Mesendoderm (in vitro differentiated cells): ENCODE measurements at regions not wholly inside any gene's neighbourhood (a gene's known extent, or its start where the extent isn't known, plus 50 kb on each side); places are given as distances from the start of the nearest gene placed in this dataset.

Experiments
- DNase-seq: peaks from one replicate; pipeline ENCODE4 v3.0.0; 2013
- H2AK5ac ChIP-seq: 2 replicates; pipeline ENCODE4 v1.6.1; 2013; ENCODE audit warnings: low read length, inconsistent platforms
- H2BK120ac ChIP-seq: 2 replicates; pipeline ENCODE4 v1.6.1; 2013; ENCODE audit warnings: low read depth, mild to moderate bottlenecking, low read length, moderate library complexity, mixed read lengths
- H2BK15ac ChIP-seq: replicated peaks from 2 replicates; pipeline ENCODE4 v1.6.1; 2013; ENCODE audit warnings: low read depth, mild to moderate bottlenecking, moderate library complexity
- H2BK5ac ChIP-seq: 2 replicates; pipeline ENCODE4 v1.6.1; 2013; ENCODE audit warnings: low read length, inconsistent platforms
- H3K18ac ChIP-seq: 2 replicates; pipeline ENCODE4 v1.6.1; 2013; ENCODE audit warnings: mild to moderate bottlenecking, low read length, mixed read lengths
- H3K23ac ChIP-seq: one replicate; pipeline ENCODE4 v1.6.1; 2013; ENCODE audit warnings: low read length
- H3K27ac ChIP-seq: 2 replicates; pipeline ENCODE4 v1.5.1; 2013; ENCODE audit warnings: low read depth, mild to moderate bottlenecking, inconsistent platforms, low read length, moderate library complexity
- H3K27me3 ChIP-seq: 2 replicates; pipeline ENCODE4 v1.6.1; 2013; ENCODE audit warnings: low read length, control low read depth, mild to moderate bottlenecking, inconsistent platforms; ENCODE audit not compliant: insufficient read depth, poor library complexity
- H3K36me3 ChIP-seq: 2 replicates; pipeline ENCODE4 v1.6.1; 2013; ENCODE audit warnings: low read length, inconsistent platforms; ENCODE audit not compliant: control insufficient read depth, insufficient read depth
- H3K4ac ChIP-seq: one replicate; pipeline ENCODE4 v1.6.1; 2013; ENCODE audit warnings: low read depth, mild to moderate bottlenecking, low read length, moderate library complexity
- H3K4me1 ChIP-seq: 2 replicates; pipeline ENCODE4 v1.6.1; 2013; ENCODE audit warnings: low read depth, low read length, inconsistent platforms; ENCODE audit not compliant: control insufficient read depth
- H3K4me2 ChIP-seq: 2 replicates; pipeline ENCODE4 v1.6.1; 2013; ENCODE audit warnings: low read length
- H3K4me3 ChIP-seq: 2 replicates; pipeline ENCODE4 v1.5.1; 2013; ENCODE audit warnings: mild to moderate bottlenecking, low read length
- H3K56ac ChIP-seq: one replicate; pipeline ENCODE4 v1.6.1; 2013; ENCODE audit warnings: low read length
- H3K79me1 ChIP-seq: 2 replicates; pipeline ENCODE4 v1.6.1; 2013; ENCODE audit warnings: low read length, inconsistent platforms
- H3K79me2 ChIP-seq: 2 replicates; pipeline ENCODE4 v1.6.1; 2013; ENCODE audit warnings: mild to moderate bottlenecking, low read length; ENCODE audit not compliant: control insufficient read depth, insufficient read depth
- H3K9ac ChIP-seq: 2 replicates; pipeline ENCODE4 v1.6.1; 2013; ENCODE audit warnings: low read length, inconsistent platforms
- H4K5ac ChIP-seq: one replicate; pipeline ENCODE4 v1.6.1; 2013; ENCODE audit warnings: low read length
- H4K8ac ChIP-seq: one replicate; pipeline ENCODE4 v1.6.1; 2013; ENCODE audit warnings: low read depth, mild to moderate bottlenecking, control low read depth, low read length, moderate library complexity
- WGBS: extraction: QIAGEN DNeasy Blood & Tissue Kit; methylation state at CpG from one replicate; pipeline ENCODE4 v1.1.7; 2013; ENCODE audit warnings: low lambda C conversion rate, missing lambda C conversion rate; ENCODE audit not compliant: insufficient coverage; ENCODE audit errors: extremely low coverage; 5-methylcytosine and 5-hydroxymethylcytosine counted together

DNA sequence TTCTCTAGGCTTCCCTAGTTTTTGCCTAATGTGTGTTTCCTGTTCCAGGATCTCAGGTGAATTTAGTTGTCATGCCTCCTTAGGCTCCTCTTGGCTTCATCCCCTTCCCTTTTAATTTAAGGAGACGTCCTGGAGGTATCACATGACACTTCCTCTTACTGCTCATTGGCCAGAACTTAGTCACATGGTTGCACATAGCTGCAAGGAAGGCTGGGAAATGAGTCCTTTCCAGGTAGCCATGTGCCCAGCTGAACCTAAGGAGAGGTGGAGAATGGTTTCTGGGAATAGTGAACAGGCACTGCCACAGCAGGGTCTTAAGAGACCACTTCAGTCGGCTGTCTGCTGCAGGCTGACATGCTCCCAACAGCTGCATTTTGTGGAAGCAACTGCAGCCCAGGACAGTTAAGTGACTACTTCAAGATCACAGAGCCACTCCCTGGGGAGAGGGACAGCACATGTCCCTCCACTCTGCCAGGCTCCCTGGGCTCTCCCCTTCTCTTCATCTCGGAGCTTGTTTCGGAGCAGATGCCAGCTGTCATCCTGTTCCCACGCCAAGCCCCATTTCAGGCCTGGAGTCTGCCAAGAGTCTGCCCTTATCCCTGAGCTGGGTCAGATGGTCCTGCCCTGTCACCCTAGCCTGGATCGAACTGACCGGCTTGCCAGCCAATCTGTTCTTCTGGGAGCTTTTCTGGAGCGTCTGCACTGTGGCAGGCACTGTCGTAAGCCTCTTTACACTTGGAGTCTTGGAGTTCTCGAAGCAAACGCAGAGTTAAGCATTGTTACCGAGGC is 81.4 kb upstream of the FOXF1 start:
- Histone ChIP-seq H3K9ac (no peak overlapping the region), H3K23ac (no peak overlapping the region), H3K27me3 (no peaks in the 10 kb centered on the region), H4K5ac (no peak overlapping the region), H2BK120ac (no peak overlapping the region), H2BK5ac (no peak overlapping the region), H2BK15ac (no peak overlapping the region), H3K27ac (no peak overlapping the region), H3K4me1 (no peaks in the 10 kb centered on the region), H3K36me3 (no peaks in the 10 kb centered on the region), H2AK5ac (no peak overlapping the region), H3K79me1 (no peaks in the 10 kb centered on the region), H3K4me2 (no peak overlapping the region), H3K18ac (no peak overlapping the region), H3K79me2 (no peaks in the 10 kb centered on the region), H4K8ac (no peak overlapping the region), H3K4me3 (no peak overlapping the region), H3K56ac (no peak overlapping the region), H3K4ac (no peak overlapping the region)
- no CpG with 5 or more reads among the region's 12 CpGs for WGBS
- peak; percentile 33 for DNase-seq

GRCh38 chr16:86429663-86430062 is 80.7 kb upstream of the FOXF1 start:
- Histone ChIP-seq H3K56ac (no peak overlapping the region), H3K79me2 (no peaks in the 10 kb centered on the region), H3K4me3 (no peak overlapping the region), H3K36me3 (no peaks in the 10 kb centered on the region), H4K8ac (no peak overlapping the region), H2AK5ac (no peak overlapping the region), H3K4me1 (no peaks in the 10 kb centered on the region), H3K4ac (no peak overlapping the region), H3K9ac (no peak overlapping the region), H3K18ac (no peak overlapping the region), H3K27me3 (no peaks in the 10 kb centered on the region), H3K4me2 (no peak overlapping the region), H3K23ac (no peak overlapping the region), H3K79me1 (no peaks in the 10 kb centered on the region), H2BK5ac (no peak overlapping the region), H4K5ac (no peak overlapping the region), H2BK15ac (no peak overlapping the region), H2BK120ac (no peak overlapping the region), H3K27ac (no peak overlapping the region)
- WGBS = no CpG with 5 or more reads among the region's 13 CpGs
- no peak for DNase-seq

GRCh38 chr16:86430814-86431213 is 79.5 kb upstream of the FOXF1 start:
- H3K4me2 ChIP-seq = no peak overlapping the region
- H3K79me1 ChIP-seq = no peaks in the 10 kb centered on the region
- H2BK120ac ChIP-seq = no peak overlapping the region
- no peak overlapping the region for H3K9ac ChIP-seq
- no peak for DNase-seq
- no CpG with 5 or more reads among the region's 4 CpGs for WGBS
- H3K27me3 ChIP-seq = no peaks in the 10 kb centered on the region
- H4K5ac ChIP-seq = no peak overlapping the region
- H3K56ac ChIP-seq = no peak overlapping the region
- no peak overlapping the region for H3K23ac ChIP-seq
- H3K18ac ChIP-seq = no peak overlapping the region
- no peak overlapping the region for H4K8ac ChIP-seq
- H2BK5ac ChIP-seq = no peak overlapping the region
- H3K4ac ChIP-seq = no peak overlapping the region
- no peak overlapping the region for H2BK15ac ChIP-seq
- no peak overlapping the region for H3K27ac ChIP-seq
- no peaks in the 10 kb centered on the region for H3K4me1 ChIP-seq
- no peak overlapping the region for H2AK5ac ChIP-seq
- no peaks in the 10 kb centered on the region for H3K36me3 ChIP-seq
- H3K4me3 ChIP-seq = no peak overlapping the region
- H3K79me2 ChIP-seq = no peaks in the 10 kb centered on the region

- no peak overlapping the region for H2BK15ac ChIP-seq
- DNase-seq = peak; percentile 36
- H3K27ac ChIP-seq = no peak overlapping the region
- no CpG with 5 or more reads among the region's 11 CpGs for WGBS
- no peak overlapping the region for H3K4ac ChIP-seq
- no peaks in the 10 kb centered on the region for H3K79me2 ChIP-seq
- no peak overlapping the region for H3K4me2 ChIP-seq
- no peak overlapping the region for H3K4me3 ChIP-seq
- no peaks in the 10 kb centered on the region for H3K36me3 ChIP-seq
- no peak overlapping the region for H4K5ac ChIP-seq
- H3K4me1 ChIP-seq = no peaks in the 10 kb centered on the region
- no peak overlapping the region for H3K56ac ChIP-seq
- no peaks in the 10 kb centered on the region for H3K27me3 ChIP-seq
- H2BK120ac ChIP-seq = no peak overlapping the region
- no peaks in the 10 kb centered on the region for H3K79me1 ChIP-seq
- no peak overlapping the region for H3K18ac ChIP-seq
- H4K8ac ChIP-seq = no peak overlapping the region
- H2AK5ac ChIP-seq = no peak overlapping the region
- no peak overlapping the region for H3K9ac ChIP-seq
- H2BK5ac ChIP-seq = no peak overlapping the region
- H3K23ac ChIP-seq = no peak overlapping the region
Observed at GRCh38 chr16:86431540-86431939, 78.8 kb upstream of the FOXF1 start.

DNA sequence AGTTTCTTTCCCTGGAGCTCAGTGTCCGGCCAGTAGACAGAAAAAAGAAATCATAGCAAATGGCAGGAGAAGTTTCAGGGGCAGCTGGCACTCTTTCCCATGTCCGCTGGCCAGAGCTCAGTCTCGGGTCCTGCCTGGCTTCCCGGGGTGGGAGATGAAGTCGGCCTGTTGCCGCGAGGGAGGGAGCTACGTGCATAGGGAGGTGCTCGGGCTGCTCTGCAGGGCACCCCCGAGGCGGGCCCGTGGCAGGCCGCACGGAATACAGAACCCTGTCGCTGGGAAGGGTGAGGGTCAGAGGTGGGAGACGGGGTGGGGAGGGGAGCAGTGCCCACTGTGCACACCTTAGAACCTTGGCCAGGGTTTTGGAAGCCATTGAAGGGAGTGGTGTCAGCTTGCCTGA is 78.3 kb upstream of the FOXF1 start:
- H2BK15ac ChIP-seq = no peak overlapping the region
- no peaks in the 10 kb centered on the region for H3K27me3 ChIP-seq

GRCh38 chr16:86432691-86433090 is 77.6 kb upstream of the FOXF1 start:
- Histone ChIP-seq H3K18ac (no peak overlapping the region), H4K5ac (no peak overlapping the region), H3K27me3 (no peaks in the 10 kb centered on the region), H2BK120ac (no peak overlapping the region), H2BK15ac (no peak overlapping the region), H3K79me1 (no peaks in the 10 kb centered on the region), H3K36me3 (no peaks in the 10 kb centered on the region), H3K4ac (no peak overlapping the region), H3K27ac (no peak overlapping the region), H3K4me2 (no peak overlapping the region), H4K8ac (no peak overlapping the region), H3K4me3 (no peak overlapping the region), H2BK5ac (no peak overlapping the region), H2AK5ac (no peak overlapping the region), H3K4me1 (no peaks in the 10 kb centered on the region), H3K56ac (no peak overlapping the region), H3K23ac (no peak overlapping the region), H3K9ac (no peak overlapping the region), H3K79me2 (no peaks in the 10 kb centered on the region)
- no peak for DNase-seq
- WGBS = no CpG with 5 or more reads among the region's 15 CpGs

More for the DNA sequence above, 78.3 kb upstream of the FOXF1 start:
- H3K4ac ChIP-seq = no peak overlapping the region
- H3K79me1 ChIP-seq = no peaks in the 10 kb centered on the region
- no peak overlapping the region for H2BK5ac ChIP-seq
- no peak overlapping the region for H3K4me2 ChIP-seq
- no peak overlapping the region for H4K5ac ChIP-seq
- WGBS = no CpG with 5 or more reads among the region's 16 CpGs
- no peak overlapping the region for H3K18ac ChIP-seq
- H3K27ac ChIP-seq = no peak overlapping the region
- no peak overlapping the region for H3K9ac ChIP-seq
- H2AK5ac ChIP-seq = no peak overlapping the region
- H3K4me3 ChIP-seq = no peak overlapping the region
- DNase-seq = no peak
- no peaks in the 10 kb centered on the region for H3K79me2 ChIP-seq
- H3K36me3 ChIP-seq = no peaks in the 10 kb centered on the region
- no peak overlapping the region for H4K8ac ChIP-seq
- H3K56ac ChIP-seq = no peak overlapping the region
- H3K4me1 ChIP-seq = no peaks in the 10 kb centered on the region
- no peak overlapping the region for H3K23ac ChIP-seq
- no peak overlapping the region for H2BK120ac ChIP-seq
